Heart right ventricle (tissue), 16 donors: ENCODE measurements at regions not wholly inside any gene's neighbourhood (a gene's known extent, or its start where the extent isn't known, plus 50 kb on each side); places are given as distances from the start of the nearest gene placed in this dataset.

Experiments used
- ATAC-seq, 8 donors: fragments of 200-7000 bp; cut with Tn5 transposase; one replicate each; pipeline ENCODE4 v1.9.1; 2020; ENCODE audit warnings: mild to moderate bottlenecking in 8 of 8, moderate library complexity in 8 of 8, moderate number of reproducible peaks in 1 of 8
- DNase-seq, 2 donors: peaks; one replicate each; pipeline ENCODE4 v3.0.0-alpha.2; 2020
- H3K27ac ChIP-seq, 10 donors: fragments of 200-600 bp; sonication (generic) in 2 of 10; one replicate each; pipeline versions ENCODE4 v1.5.0 to v1.8.0; 2020 to 2022; ENCODE audit warnings: mild to moderate bottlenecking in 3 of 10
- H3K27me3 ChIP-seq, 7 donors: fragments of 200-600 bp; one replicate each; pipeline ENCODE4 v1.8.0; 2021 to 2022; ENCODE audit warnings: mild to moderate bottlenecking in 2 of 7
- H3K36me3 ChIP-seq, 9 donors: fragments of 200-600 bp; sonication (generic) in 1 of 9; one replicate each; pipeline versions ENCODE4 v1.5.0 to v1.8.0; 2020 to 2022; ENCODE audit warnings: mild to moderate bottlenecking in 2 of 9
- H3K4me1 ChIP-seq, 9 donors: fragments of 200-600 bp; sonication (generic) in 1 of 9; one replicate each; pipeline versions ENCODE4 v1.5.0 to v1.8.0; 2020 to 2022; ENCODE audit warnings: mild to moderate bottlenecking in 4 of 9
- H3K4me3 ChIP-seq, 10 donors: fragments of 200-600 bp; sonication (generic) in 2 of 10; one replicate each; pipeline versions ENCODE4 v1.5.0 to v1.8.0; 2020 to 2022; ENCODE audit warnings: mild to moderate bottlenecking in 7 of 10, moderate library complexity in 2 of 10
- H3K9me3 ChIP-seq, 11 donors: fragments of 200-600 bp in 10 of 11; sonication (generic) in 2 of 11; one replicate each; pipeline versions ENCODE4 v1.5.0 to v1.8.0; 2013 to 2022; ENCODE audit warnings: mild to moderate bottlenecking in 2 of 11, control low read depth in 1 of 11, moderate library complexity in 1 of 11
- CTCF ChIP-seq, 9 donors: fragments of 200-600 bp; sonication (generic) in 2 of 9; IDR thresholded peaks; one replicate each; pipeline versions ENCODE4 v1.5.0 to v1.8.0; 2021 to 2022; ENCODE audit warnings: antibody characterized with exemption in 9 of 9, mild to moderate bottlenecking in 5 of 9, moderate library complexity in 1 of 9
- WGBS, 2 donors: extraction: QIAGEN DNeasy Blood & Tissue Kit; methylation state at CpG; one replicate each; pipeline ENCODE4 v1.1.7; 2013; ENCODE audit warnings: inconsistent platforms in 1 of 2; 5-methylcytosine and 5-hydroxymethylcytosine counted together
- intact Hi-C, 10 donors: fragments of 100-400 bp; cut with DNase I; formaldehyde crosslinking; loops; one replicate each; pipeline versions ENCODE4 v1.11.1 to v1.14.2; 2022
- donor health status: Arrhythmogenic right ventricular cardiomyopathy.
- donor health status: ischemic (EF 13 %, LVEDD 7.1; RV severe dilation, severe dysfunction).
- donor health status: healthy with polysubstance abuse.
- donor health status: DM: no; HTN: yes; CAD: no.
- donor health status: DM: no; HTN: no; CAD: no.
- donor health status: ischemic (EF 25% LVEDD 6.9; RV normal size, moderate dysfunction).
- donor health status: ischemic (EF 25% LVEDD 5.7; RV mildly dilated, moderate dysfunction).
- donor health status: healthy.
- donor health status: DM: yes; HTN: yes; CAD: no.
- donor health status: Ischemic cardiomyopathy.
- donor health status: ischemic (EF 35%, LVEDD 5.7; RV mildly dilated, moderate dysfunction).
- donor health status: nonischemic (EF 11% LVEDD 7.7; RV severe dilation, severe dysfunction).
- donor health status: DM: yes; HTN: yes; CAD: no.
- donor health status: PGD.
- donor health status: ischemic (EF 29% LVEDD 5.4; RV normal size, mild dysfunction).
- donor health status: nonischemic (EF 23%, LVEDD 6.1; RV moderate dilation, normal function).

- Histone ChIP-seq H3K27ac (no peak overlapping the region), H3K27me3 (no peaks in the 10 kb centered on the region), H3K9me3 (no peaks in the 10 kb centered on the region), H3K4me1 (peaks cover 0 to 23% (median 6%) of the 10 kb centered on the region in 9 donors), H3K36me3 (no peaks in the 10 kb centered on the region), H3K4me3 (no peak overlapping the region)
- no peak for ATAC-seq
- TF ChIP-seq CTCF (IDR thresholded peaks at IDR 0.05), result no peak
- intact Hi-C loops, result no loop called here
- 87 to 91% methylated on average over 6 of the region's 6 CpGs for WGBS, 2 donors
- no peak for DNase-seq
Observed at GRCh38 chr1:58928514-58928913, 144.7 kb upstream of the JUN start.

- Histone ChIP-seq H3K36me3 (no peaks in the 10 kb centered on the region), H3K27me3 (no peaks in the 10 kb centered on the region), H3K4me1 (peaks cover 0 to 25% (median 7%) of the 10 kb centered on the region in 9 donors), H3K9me3 (no peaks in the 10 kb centered on the region), H3K27ac (no peak overlapping the region), H3K4me3 (no peak overlapping the region)
- no peak for DNase-seq
- TF ChIP-seq CTCF (IDR thresholded peaks at IDR 0.05), result no peak
- WGBS, 2 donors, result 92 to 93% methylated on average over 11 of the region's 11 CpGs
- intact Hi-C loops, result loop anchor here in 1 of 10 donors (5.0 kb wide), 1 partner anchor 38 kb away; no protein-coding TSS in a partner anchor
- ATAC-seq, result no peak
Observed at GRCh38 chr1:58929671-58930325, 146.0 kb upstream of the JUN start.

GRCh38 chr1:58931024-58931423 lies 147.2 kb upstream of the JUN start:
- no peaks in the 10 kb centered on the region for H3K27me3 ChIP-seq
- no peak for ATAC-seq
- intact Hi-C loops, result loop anchor here in 1 of 10 donors (5.0 kb wide), 1 partner anchor 36 kb away; no protein-coding TSS in a partner anchor
- H3K36me3 ChIP-seq, result no peaks in the 10 kb centered on the region
- 63 to 86% methylated on average over 2 of the region's 2 CpGs for WGBS, 2 donors
- no peak overlapping the region for H3K4me3 ChIP-seq
- TF ChIP-seq CTCF (IDR thresholded peaks at IDR 0.05), result no peak
- H3K27ac ChIP-seq, result no peak overlapping the region
- no peaks in the 10 kb centered on the region for H3K9me3 ChIP-seq
- no peak for DNase-seq
- H3K4me1 ChIP-seq, result peaks cover 0 to 25% (median 6%) of the 10 kb centered on the region in 9 donors

- intact Hi-C loops, result loop anchor here in 1 of 10 donors (5.0 kb wide), 1 partner anchor 36 kb away; no protein-coding TSS in a partner anchor
- Histone ChIP-seq H3K4me3 (no peak overlapping the region), H3K9me3 (no peaks in the 10 kb centered on the region), H3K4me1 (peaks cover 0 to 20% (median 0%) of the 10 kb centered on the region in 9 donors), H3K36me3 (no peaks in the 10 kb centered on the region), H3K27me3 (no peaks in the 10 kb centered on the region), H3K27ac (no peak overlapping the region)
- TF ChIP-seq CTCF (IDR thresholded peaks at IDR 0.05), result no peak
- ATAC-seq (no peak), DNase-seq (no peak)
- WGBS, 2 donors, result 88 to 93% methylated on average over 6 of the region's 6 CpGs
Observed at GRCh38 chr1:58931756-58932155, 147.9 kb upstream of the JUN start.
